GM12878 (cell line): ENCODE measurements at regions not wholly inside any gene's neighbourhood (a gene's known extent, or its start where the extent isn't known, plus 50 kb on each side); places are given as distances from the start of the nearest gene placed in this dataset.

Experiments used
- ATAC-seq: fragments of 200-7000 bp; cut with Tn5 transposase; 3 replicates; pipeline ENCODE4 v1.9.1; 2020; ENCODE audit warnings: mild to moderate bottlenecking, moderate library complexity
- BruUV-seq: library from RNA; stranded (reverse); fragments of 400-500 nt; replicated peaks from 2 replicates; lab custom pipeline; 2021; lab: Mats Ljungman, UMichigan
- CTCF ChIA-PET: fragments of 300-600 bp; sonication (Branson Sonifier 250); formaldehyde crosslinking; extraction: SDS; loops from one replicate; lab custom pipeline; 2021; ENCODE audit warnings: inconsistent platforms; lab: Yijun Ruan, JAX
- POLR2A ChIA-PET: fragments of 350-600 bp; formaldehyde crosslinking; extraction: SDS; loops from one replicate; lab custom pipeline; 2021; ENCODE audit warnings: inconsistent platforms; lab: Charles Lee
- RAD21 ChIA-PET: fragments of 300-600 bp; sonication (Branson Sonifier 250); formaldehyde crosslinking; loops from one replicate; lab custom pipeline; 2023; ENCODE audit warnings: antibody characterized with exemption; ENCODE audit not compliant: unreplicated experiment; lab: Charles Lee
- SMC1A ChIA-PET: fragments of 300-600 bp; sonication (Branson Sonifier 250); formaldehyde crosslinking; loops from one replicate; lab custom pipeline; 2023; ENCODE audit not compliant: unreplicated experiment, uncharacterized antibody; lab: Charles Lee
- DNase-seq: peaks from one replicate; pipeline ENCODE4 v3.0.0-alpha.2; 2011; ENCODE audit warnings: low read depth, low spot score
- FAIRE-seq: peaks from 3 replicates; lab custom pipeline; 2011; peaks lifted over from hg19 to GRCh38; lab: Jason Lieb, UNC
- H2AFZ ChIP-seq: 2 replicates; pipeline ENCODE4 v1.6.0; 2011; ENCODE audit warnings: low read depth, low read length, control low read depth; ENCODE audit not compliant: control insufficient read depth
- H3K27ac ChIP-seq: 2 replicates; pipeline ENCODE4 v1.5.1; 2011; ENCODE audit warnings: control low read depth; ENCODE audit not compliant: control insufficient read depth, insufficient read depth
- H3K27me3 ChIP-seq, 2 experiments: replicated peaks in 1 of 2; 2 replicates each; pipeline versions ENCODE4 v1.6.0 to v1.6.1; 2011; ENCODE audit warnings: low read length in 1 of 2; ENCODE audit not compliant: control insufficient read depth in 2 of 2, insufficient read depth in 2 of 2
- H3K36me3 ChIP-seq, 2 experiments: 2 replicates each; pipeline ENCODE4 v1.5.1; 2011; ENCODE audit warnings: low read length in 1 of 2; ENCODE audit not compliant: control insufficient read depth in 2 of 2, insufficient read depth in 2 of 2
- H3K4me1 ChIP-seq: 2 replicates; pipeline ENCODE4 v1.6.1; 2011; ENCODE audit warnings: mild to moderate bottlenecking, low read length, moderate library complexity, mixed read lengths; ENCODE audit not compliant: control insufficient read depth, insufficient read depth
- H3K4me2 ChIP-seq: 2 replicates; pipeline ENCODE4 v1.6.0; 2011; ENCODE audit warnings: control low read depth; ENCODE audit not compliant: control insufficient read depth, insufficient read depth
- H3K4me3 ChIP-seq: fragments of 200-600 bp; sonication (generic); 2 replicates; pipeline ENCODE4 v1.5.1; 2016
- H3K79me2 ChIP-seq: 2 replicates; pipeline ENCODE4 v1.6.0; 2011; ENCODE audit warnings: low read length; ENCODE audit not compliant: control insufficient read depth, insufficient read depth
- H3K9ac ChIP-seq: 2 replicates; pipeline ENCODE4 v1.8.0; 2011; ENCODE audit warnings: low read length, control low read depth, mixed read lengths; ENCODE audit not compliant: control insufficient read depth, insufficient read depth
- H3K9me3 ChIP-seq: replicated peaks from 3 replicates; pipeline ENCODE4 v1.5.1; 2011; ENCODE audit warnings: mild to moderate bottlenecking, low read length; ENCODE audit not compliant: control insufficient read depth, insufficient read depth
- H4K20me1 ChIP-seq: 2 replicates; pipeline ENCODE4 v1.6.0; 2011; ENCODE audit not compliant: control insufficient read depth, insufficient read depth
- CBX3 ChIP-seq: fragments of 200-600 bp; sonication (generic); IDR thresholded peaks from 2 replicates; pipeline ENCODE4 v1.6.1; 2016; ENCODE audit warnings: low read depth, borderline replicate concordance
- CHD1 ChIP-seq: IDR thresholded peaks from 2 replicates; pipeline ENCODE4 v1.6.1; 2012; ENCODE audit warnings: low read depth, low read length, improper control_type of control experiment
- CUX1 ChIP-seq: IDR thresholded peaks from 2 replicates; pipeline ENCODE4 v1.6.1; 2012; ENCODE audit warnings: improper control_type of control experiment, low read depth, low read length; ENCODE audit not compliant: insufficient replicate concordance
- NBN ChIP-seq: fragments of 450-650 bp; IDR thresholded peaks from 2 replicates; pipeline ENCODE4 v1.6.1; 2016
- SREBF2 ChIP-seq: IDR thresholded peaks from 2 replicates; pipeline ENCODE4 v1.6.1; 2012; ENCODE audit warnings: mild to moderate bottlenecking, low read length
- WGBS: methylation state at CpG from one replicate; pipeline ENCODE4 v1.1.6; 2016; ENCODE audit warnings: low lambda C conversion rate; ENCODE audit not compliant: insufficient replicate concordance, insufficient coverage; ENCODE audit errors: missing lambda C conversion rate; 5-methylcytosine and 5-hydroxymethylcytosine counted together
- in situ Hi-C: fragments of 300-500 bp; cut with MboI; formaldehyde crosslinking; loops from 9 replicates; pipeline ENCODE4 v1.14.3; 2018; ENCODE audit warnings: mixed read lengths
- intact Hi-C: fragments of 100-400 bp; cut with micrococcal nuclease; formaldehyde crosslinking; loops from one replicate; pipeline ENCODE4 v1.14.2; 2022; ENCODE audit not compliant: unreplicated experiment

GRCh38 chr7:85737426-85737825, 550.6 kb upstream of the SEMA3D start:
- no TSS peak for BruUV-seq
- CTCF ChIA-PET, result interaction anchor here (2.2 kb wide), 1 partner anchor 12 kb away, joined by 5 read pairs; no protein-coding TSS in a partner anchor
- Histone ChIP-seq H3K9ac (no peak overlapping the region), H2AFZ (no peak overlapping the region), H3K4me2 (no peak overlapping the region), H3K27ac (no peak overlapping the region), H3K9me3 (no peaks in the 10 kb centered on the region), H3K79me2 (no peaks in the 10 kb centered on the region), H3K27me3 (no peaks in the 10 kb centered on the region), H4K20me1 (no peaks in the 10 kb centered on the region), H3K36me3 (no peaks in the 10 kb centered on the region), H3K4me1 (no peaks in the 10 kb centered on the region), H3K4me3 (no peak overlapping the region)
- RAD21 ChIA-PET, result no interaction called here
- intact Hi-C loops (no loop called here), in situ Hi-C loops (loop anchor here (25.0 kb wide), 1 partner anchor 700 kb away; no protein-coding TSS in a partner anchor)
- POLR2A ChIA-PET, result no interaction called here
- ATAC-seq (no peak), FAIRE-seq (no peak), DNase-seq (no peak)
- WGBS, result 62% methylated on average over 3 of the region's 3 CpGs
- TF ChIP-seq CHD1 (no peak), CBX3 (no peak), SREBF2 (no peak), NBN (no peak), CUX1 (no peak)
- SMC1A ChIA-PET, result no interaction called here
